OCI-LY1 (cell line): ENCODE measurements at regions not wholly inside any gene's neighbourhood (a gene's known extent, or its start where the extent isn't known, plus 50 kb on each side); places are given as distances from the start of the nearest gene placed in this dataset.

Experiments used
- CTCF ChIP-seq: fragments of 200-600 bp; sonication (generic), shearing (Covaris generic); IDR thresholded peaks from 2 replicates; pipeline ENCODE4 v1.5.1; 2017; ENCODE audit warnings: mild to moderate bottlenecking, antibody characterized with exemption, low read length, moderate library complexity, mixed read lengths
- EZH2 ChIP-seq: fragments of 200-600 bp; sonication (generic), shearing (Covaris generic); IDR thresholded peaks from 2 replicates; pipeline ENCODE4 v1.8.0; 2017; ENCODE audit warnings: borderline replicate concordance, mixed run types, mild to moderate bottlenecking, antibody characterized with exemption, low read length, moderate library complexity, mixed read lengths

- TF ChIP-seq CTCF (no peak), EZH2 (no peak)
Measured at GRCh38 chr6:91171754-91172462, 585.0 kb upstream of the MAP3K7 start.
